Fibroblast of gingiva (primary cell): ENCODE measurements at regions not wholly inside any gene's neighbourhood (a gene's known extent, or its start where the extent isn't known, plus 50 kb on each side); places are given as distances from the start of the nearest gene placed in this dataset.

Experiments
- DNase-seq: peaks from one replicate; pipeline ENCODE4 v3.0.0-alpha.2; 2011; ENCODE audit warnings: low read depth

GRCh38 chr17:71334048-71334751 is 786.6 kb upstream of the SOX9 start:
- peak; percentile 72 for DNase-seq

DNA sequence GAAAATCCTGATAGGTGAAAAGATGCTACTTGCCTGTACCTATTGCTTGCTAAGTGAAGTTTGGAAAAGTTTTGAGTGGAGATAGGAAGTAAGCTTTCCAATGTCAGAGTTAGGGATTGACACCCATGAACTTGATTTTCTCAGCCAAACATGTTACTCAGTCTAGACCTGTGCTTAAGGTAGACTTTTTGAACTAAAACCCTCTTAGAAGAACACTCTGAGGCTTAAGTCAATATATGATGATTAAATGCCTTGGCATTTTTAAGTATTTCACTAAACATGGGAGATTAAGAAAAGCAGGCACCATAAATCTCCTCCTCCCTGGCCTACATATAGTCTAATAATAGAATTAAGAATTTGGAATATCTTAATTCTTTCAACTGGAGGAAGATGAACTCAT is 785.6 kb upstream of the SOX9 start:
- DNase-seq = no peak

- peak; percentile 5 for DNase-seq
Measured at GRCh38 chr17:71337938-71338337, 782.9 kb upstream of the SOX9 start.

GRCh38 chr17:71338396-71338795 is 782.4 kb upstream of the SOX9 start:
- DNase-seq = peak; percentile 26

GRCh38 chr17:71339206-71339605 is 781.6 kb upstream of the SOX9 start:
- DNase-seq = no peak

- no peak for DNase-seq
Measured at GRCh38 chr17:71342737-71343136, 778.1 kb upstream of the SOX9 start.

DNA sequence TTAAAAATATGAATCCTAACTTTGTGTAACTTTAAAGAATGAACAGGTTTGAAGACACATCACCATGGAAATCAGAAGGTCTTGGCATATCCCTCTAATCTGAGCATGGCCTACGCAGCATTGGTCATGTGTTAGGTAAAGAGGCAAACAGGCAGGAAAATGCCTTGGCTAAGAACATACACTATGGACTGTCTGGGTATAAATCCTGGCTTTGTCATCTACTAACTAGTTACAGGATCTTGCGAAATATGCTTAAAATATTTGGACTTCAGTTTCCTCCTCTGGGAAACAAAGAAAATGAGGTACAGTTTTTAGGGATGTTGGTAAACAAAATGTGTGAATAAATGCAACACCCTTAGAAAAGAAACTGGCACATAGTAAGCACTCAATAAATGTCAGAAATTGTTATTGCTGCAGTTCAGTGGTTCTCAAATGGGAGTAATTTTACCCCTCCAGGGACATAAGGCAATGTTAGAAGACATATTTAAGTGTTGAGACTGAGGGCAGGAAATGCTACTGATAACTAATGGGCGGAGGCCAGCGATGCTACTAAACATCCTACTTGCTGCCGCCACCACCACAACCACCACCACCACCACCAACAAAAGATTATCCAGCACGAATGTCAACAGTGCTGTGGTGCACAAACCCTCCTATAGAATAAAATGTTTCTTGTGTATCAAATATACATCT is 770.8 kb upstream of the SOX9 start:
- peak; percentile 5 for DNase-seq

DNA sequence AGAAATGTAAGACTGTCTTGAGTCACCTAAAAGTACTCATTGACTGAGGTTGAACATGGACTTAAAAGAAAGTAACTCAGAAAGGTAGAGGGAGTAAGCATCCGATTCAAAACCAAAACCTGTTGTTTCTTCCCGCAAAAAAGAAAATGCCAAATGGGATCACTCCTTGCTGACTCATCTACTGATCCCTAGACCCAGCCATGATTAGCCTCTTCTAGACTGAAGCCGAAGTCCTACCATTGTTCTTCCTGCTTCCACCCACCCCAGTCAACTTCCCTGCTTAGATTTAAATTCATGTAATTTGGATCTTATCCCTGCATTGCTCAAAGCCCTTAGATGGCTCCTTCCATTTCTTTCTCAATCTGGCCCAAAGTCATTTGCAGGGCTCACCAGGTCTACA is 760.5 kb upstream of the SOX9 start:
- DNase-seq = no peak

GRCh38 chr17:71361656-71362450 is 759.0 kb upstream of the SOX9 start:
- DNase-seq = no peak

DNA sequence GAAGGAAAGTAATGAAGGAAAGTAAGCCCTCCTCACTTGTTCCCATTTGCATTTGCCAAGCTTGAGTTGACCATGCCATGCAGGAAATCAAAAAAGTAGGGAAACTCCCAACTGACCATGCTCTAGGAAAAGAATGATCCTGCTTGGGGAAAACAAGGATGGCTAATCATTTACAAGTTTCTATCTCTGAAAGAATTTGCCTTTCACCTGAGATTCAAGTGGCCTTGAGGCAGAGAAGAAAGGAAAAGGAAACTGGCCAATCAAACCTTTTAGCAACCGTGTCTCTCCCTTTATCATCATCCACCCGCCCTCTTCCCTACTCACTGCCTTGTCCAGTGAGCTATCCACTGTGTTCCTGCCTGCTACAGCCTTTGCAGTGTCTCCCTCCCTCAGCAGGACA is 757.2 kb upstream of the SOX9 start:
- no peak for DNase-seq

DNA sequence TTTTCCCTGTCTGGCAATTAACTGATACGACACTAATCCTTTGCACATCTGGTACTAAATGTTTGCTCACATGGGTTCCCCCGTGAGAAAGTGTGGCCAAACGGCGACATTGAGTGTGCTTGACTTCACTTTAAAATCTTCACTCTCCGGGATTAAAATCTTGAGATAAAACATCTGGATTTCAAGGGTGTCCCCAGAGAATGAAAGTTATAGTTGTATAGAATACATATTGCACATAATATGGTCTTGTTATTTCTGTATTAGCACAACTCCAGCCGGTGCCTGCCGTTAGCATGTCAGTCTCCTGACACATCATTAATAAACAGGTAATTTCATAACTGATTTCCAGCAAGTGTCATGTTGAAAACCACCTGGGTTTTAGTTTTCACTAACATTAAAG is 749.0 kb upstream of the SOX9 start:
- no peak for DNase-seq

GRCh38 chr17:71375948-71376347 is 744.9 kb upstream of the SOX9 start:
- no peak for DNase-seq

- no peak for DNase-seq
Measured at GRCh38 chr17:71376933-71377332, 743.9 kb upstream of the SOX9 start.

DNA sequence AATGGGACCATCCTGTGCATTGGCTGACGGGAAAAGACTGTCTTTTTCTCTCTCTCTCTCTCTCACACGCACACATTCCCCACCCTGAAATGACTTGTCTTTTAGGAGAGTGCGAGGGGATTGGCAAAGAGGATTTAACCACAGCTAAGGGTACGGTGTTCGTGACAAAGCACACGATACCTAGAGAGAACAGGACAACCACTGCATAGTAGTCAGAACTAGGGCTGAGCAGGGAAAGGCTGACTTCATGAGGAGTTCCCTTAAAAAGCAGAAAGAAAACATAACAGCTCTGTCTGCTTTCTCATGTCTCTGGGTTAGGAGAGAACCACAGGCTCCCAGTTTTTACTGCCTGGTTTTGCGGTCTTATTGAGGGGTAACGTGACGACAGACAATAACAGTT is 742.8 kb upstream of the SOX9 start:
- DNase-seq = no peak

DNA sequence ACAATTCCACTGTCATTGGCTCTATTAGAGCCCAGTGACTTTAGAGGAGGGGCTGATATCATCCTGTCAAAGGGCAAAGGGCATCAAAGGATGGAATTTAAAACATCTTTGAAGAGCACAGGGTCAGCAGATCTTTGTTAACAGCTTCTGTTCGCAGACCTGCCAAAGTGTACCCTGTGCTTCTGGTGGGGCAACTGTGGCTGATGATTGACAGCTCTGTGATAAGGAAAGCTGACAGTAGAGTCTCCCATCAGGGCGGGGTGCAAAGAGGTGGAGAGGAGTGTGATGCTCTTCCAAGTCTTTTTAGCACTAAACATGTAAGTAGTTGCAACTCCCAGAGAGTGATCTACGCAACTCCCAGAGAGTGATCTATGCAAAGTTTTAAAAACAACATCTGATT is 742.1 kb upstream of the SOX9 start:
- DNase-seq = no peak

- no peak for DNase-seq
Measured at GRCh38 chr17:71379512-71379911, 741.3 kb upstream of the SOX9 start.

GRCh38 chr17:71380535-71380934 is 740.3 kb upstream of the SOX9 start:
- DNase-seq = no peak

DNA sequence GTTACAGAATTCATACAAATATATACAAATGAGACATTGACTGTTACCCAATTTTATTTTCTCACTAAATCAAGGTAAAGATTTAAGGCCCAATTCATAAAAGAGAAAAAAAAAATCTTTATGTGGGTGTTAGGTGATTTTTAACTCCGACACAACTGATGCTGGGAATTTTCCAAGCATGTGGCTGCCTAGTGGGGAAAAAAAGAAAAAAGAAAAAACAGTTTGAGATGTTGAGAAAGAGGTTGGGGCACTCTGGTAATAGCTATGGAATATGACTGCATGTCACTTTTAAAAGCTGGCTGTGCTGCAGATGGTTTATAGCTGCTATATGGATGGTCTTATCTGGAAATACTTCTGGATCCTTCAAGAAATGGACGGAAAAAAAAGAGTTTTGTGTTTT is 739.9 kb upstream of the SOX9 start:
- no peak for DNase-seq

DNA sequence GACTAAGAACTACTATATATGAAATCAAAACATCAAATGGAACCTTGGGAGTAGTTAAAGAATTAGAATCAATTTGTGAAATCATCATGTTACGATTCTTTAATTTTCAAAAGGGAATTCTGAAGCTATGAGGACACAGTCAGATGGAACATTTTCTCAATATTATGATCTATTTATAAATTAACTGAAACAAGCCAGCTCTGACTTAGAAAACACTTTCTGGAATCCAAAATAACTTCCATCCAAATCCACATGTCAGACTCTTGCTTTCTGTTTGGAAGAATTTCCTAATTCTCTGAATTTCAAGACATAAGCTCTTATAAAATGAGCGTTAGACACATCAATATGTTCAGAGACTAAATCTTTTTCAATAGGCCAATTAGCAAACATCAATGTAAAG is 737.7 kb upstream of the SOX9 start:
- peak; percentile 9 for DNase-seq

GRCh38 chr17:71387456-71387855 is 733.4 kb upstream of the SOX9 start:
- no peak for DNase-seq

DNA sequence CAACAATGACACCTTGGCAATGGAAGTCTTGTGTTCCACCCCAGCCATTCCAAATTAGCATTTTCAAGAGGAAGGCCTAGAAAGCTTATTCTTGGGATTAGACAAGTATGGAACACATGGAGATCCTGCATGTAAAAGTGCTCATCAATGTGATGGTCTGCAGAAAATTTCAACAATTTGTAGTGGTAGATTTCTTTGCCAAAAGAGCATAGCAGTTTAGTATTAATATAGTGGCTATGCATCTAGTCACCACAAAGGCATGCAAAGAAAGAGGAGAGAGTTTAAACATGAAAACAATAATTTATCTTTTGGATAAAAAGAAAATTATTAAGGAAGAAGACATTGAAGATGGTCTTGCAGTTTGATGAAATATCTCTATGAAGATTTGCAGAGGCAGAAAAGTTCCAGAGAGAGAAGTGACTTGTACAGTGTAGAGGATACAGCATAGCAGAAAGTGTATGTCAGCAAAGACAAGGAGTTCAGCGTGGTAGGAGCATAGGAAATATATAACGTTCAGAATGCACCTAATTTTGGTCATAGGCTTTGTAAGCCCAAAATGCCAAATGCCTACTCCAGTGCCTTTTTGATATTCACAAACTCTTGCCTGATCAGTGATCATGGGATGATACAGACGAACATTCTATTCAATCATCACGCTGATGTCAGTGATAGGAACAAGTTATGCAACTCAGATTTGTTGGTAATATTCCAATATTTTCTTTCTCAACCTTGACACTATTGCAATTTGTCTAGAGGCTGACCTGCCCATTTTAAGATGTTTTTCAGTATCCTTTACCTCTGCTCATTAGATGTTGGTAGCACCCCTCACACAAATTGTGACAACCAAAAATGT is 727.9 kb upstream of the SOX9 start:
- DNase-seq = peak; percentile 47

DNA sequence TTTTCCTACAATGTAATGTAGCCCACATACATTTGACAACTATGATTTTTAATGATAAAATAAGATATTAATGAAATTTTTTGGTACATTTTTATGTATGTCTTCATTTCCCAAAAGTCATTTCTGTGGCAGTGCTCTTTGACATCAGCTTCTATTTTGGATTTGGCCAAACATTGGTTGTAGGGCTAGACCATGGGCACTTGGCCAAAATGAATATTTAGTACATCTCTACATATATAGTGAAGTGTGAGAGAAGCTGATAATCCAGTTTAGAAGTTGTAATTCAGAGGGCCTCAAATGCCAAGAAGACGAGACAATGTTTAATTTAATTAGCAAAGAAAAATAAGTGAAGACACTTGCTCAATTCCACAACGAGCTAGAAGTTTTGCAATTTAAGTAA is 724.9 kb upstream of the SOX9 start:
- DNase-seq = peak; percentile 12
